ENCODE measurements at regions not wholly inside any gene's neighbourhood (a gene's known extent, or its start where the extent isn't known, plus 50 kb on each side); places are given as distances from the start of the nearest gene placed in this dataset.

- DNase-seq: no peak
These were observed 308.7 kb upstream of the PLXNA2 start for GRCh38 chr1:208552928-208553327.

DNA sequence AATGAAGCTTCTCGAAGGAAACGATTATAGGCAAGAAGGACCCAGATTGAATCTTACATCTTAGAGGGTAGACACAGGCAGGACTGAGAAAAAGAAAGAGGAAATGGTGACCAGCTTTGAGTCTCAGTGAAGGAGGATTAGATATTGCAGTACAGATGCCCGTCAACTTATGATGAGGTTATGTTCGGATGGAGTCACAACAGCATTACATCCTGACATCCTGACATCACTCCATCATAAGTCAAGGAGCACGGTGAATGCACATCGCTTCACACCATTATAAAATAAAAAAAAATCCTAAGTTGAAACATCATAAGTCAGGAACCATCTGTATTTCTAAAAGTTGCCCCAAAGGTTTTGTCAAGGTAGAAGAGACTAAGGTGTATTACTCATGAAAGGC is 312.3 kb upstream of the PLXNA2 start:
- no peak for DNase-seq

GRCh38 chr1:208557046-208557722 is 313.0 kb upstream of the PLXNA2 start:
- no peak for DNase-seq

GRCh38 chr1:208557723-208558094 is 313.5 kb upstream of the PLXNA2 start:
- DNase-seq: no peak

DNA sequence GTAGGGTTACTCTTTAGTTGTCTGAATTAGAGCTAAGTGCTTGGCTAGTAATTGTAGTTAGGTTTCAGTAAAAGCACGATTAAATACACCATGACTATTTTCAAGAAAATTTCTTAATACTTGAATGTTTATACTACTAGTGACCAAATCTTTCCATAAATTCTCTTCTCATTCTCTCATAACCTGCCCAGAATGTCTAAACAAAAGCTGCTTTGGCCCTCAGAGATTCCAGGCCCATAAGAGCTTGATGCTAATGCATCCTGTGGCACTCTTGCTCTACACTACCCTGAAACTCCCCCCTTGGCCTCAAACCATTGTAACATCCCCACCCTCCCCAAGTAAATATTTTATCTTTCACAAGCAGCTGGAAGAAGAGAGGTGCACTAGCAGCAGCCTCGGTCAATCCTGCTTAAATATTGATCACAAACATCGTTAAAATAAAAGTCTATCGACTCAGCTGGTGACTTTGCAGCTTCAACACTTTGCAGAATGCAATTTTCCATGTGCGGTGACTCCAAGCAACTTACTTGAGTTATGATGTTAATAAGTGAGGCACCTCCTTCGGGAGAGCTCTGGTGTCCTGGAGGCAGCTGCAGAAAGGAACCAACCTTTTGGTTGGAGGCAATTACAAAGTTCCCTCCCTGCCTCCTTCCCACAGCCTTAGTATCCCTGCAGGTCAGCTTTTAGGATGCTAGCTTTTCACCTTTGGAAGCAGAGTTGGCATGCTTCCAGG is 315.6 kb upstream of the PLXNA2 start:
- no peak for DNase-seq

DNA sequence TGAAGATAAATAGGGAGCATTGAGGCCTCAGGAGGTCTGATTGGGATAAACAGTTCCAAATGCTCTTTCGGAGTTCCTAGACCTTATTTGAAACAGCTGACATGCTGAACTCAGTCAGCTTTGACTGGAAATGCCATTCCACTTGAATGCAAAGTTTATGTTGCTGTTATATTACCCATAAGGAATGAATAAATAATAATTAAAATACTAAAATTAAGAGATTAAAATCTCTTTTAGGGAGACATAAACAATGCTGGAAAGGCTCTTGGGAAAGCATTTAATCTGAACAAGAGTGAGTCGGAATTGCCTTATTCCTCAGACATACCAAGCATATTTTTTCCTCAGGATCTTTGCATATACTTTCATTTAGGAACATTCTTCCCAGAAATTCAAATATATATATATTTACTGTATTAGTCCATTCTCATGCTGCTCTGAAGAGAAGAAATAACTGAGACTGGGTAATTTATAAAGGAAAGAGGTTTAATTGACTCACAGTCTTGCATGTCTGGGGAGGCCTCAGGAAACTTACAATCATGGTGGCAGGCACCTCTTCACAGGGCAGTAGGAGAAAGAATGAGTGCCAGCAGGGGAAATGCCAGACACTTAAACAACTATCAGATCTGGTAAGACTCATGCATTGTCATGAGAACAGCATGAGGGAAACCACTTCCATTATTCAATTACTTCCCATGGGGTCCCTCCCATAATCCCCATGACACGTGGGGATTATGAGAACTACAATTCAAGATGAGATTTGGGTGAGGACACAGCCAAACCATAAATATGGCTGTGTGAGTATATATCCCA is 318.2 kb upstream of the PLXNA2 start:
- no peak for DNase-seq

DNA sequence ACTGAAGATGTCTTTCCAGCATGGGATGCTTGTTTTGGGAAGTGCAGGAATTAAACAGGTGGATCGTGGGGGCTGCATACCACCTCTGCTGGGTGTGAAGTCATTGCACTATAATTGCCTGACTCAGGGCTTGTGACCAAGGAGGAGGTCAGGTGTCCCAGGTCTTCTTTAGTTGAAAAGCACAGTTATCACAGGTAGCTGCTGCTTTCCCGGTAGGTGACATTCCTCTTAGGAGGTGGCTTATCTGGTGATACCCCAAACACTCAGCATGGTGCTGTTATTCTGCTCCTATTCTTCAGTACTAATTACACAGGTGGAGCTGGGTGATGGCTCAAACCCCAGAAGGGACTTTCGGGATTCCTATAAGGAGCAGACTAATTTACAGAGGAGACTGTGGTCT is 320.3 kb upstream of the PLXNA2 start:
- no peak for DNase-seq

- DNase-seq: no peak
These were observed 321.7 kb upstream of the PLXNA2 start for GRCh38 chr1:208565756-208566440.

GRCh38 chr1:208569181-208569580 is 325.0 kb upstream of the PLXNA2 start:
- no peak for DNase-seq

DNA sequence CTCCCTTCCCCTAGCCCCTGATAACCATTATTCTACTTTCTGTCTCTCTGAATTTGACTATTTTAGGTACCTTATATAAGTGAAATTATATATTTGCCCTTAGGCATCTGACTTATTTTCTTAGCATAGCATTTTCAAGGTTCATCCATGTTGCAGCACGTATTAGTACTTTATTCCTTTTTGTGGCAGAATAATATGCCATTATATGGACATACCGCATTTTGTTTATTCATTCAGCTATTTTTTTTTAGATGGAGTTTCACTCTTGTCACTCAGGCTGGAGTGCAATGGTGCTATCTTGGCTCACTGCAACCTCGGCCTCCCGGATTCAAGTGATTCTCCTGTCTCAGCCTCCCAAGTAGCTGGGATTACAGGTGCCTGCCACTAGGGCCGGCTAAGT is 326.2 kb upstream of the PLXNA2 start:
- no peak for DNase-seq

- no peak for DNase-seq
These were observed 332.2 kb upstream of the PLXNA2 start for GRCh38 chr1:208576425-208576824.

GRCh38 chr1:208577381-208577905 is 333.3 kb upstream of the PLXNA2 start:
- DNase-seq: no peak

GRCh38 chr1:208581209-208581608 is 337.0 kb upstream of the PLXNA2 start:
- DNase-seq: no peak

GRCh38 chr1:208581667-208582066 is 337.5 kb upstream of the PLXNA2 start:
- no peak for DNase-seq

GRCh38 chr1:208584167-208584755 is 340.1 kb upstream of the PLXNA2 start:
- DNase-seq: no peak

- no peak for DNase-seq
These were observed 342.9 kb upstream of the PLXNA2 start for GRCh38 chr1:208587110-208587509.

DNA sequence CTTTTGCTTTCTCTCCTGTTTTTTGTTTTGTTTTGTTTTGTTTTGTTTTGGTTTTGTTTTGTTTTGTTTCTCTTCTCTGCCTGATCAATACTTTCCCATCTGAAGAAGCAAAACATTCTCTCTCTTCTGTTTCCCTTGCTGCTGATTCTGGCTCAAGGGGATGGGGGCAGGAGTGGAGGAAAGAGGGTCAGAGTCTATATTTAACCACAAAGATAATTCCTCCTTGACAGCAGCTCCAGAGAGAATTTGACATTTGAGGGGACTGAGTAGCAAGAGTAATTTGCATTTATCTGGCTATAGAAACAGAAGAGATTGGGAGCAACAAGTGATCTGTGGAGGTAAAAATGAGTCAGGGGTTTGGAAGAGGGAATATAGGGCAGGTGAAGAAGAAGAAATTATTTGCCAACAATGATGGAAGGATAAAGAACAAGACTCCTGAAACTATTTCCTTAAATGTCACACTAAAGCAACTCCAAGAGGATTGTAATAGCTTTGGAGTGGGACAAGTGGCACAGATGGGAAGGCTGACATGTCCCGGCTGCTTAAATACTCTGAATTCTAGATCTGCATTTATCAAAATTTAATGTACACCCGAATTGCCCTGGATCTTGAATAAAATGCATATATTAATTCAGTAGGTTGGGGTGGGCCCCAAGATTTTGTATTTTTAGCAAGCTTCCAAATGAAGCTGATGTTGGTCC is 349.3 kb upstream of the PLXNA2 start:
- no peak for DNase-seq

GRCh38 chr1:208595236-208595635 is 351.1 kb upstream of the PLXNA2 start:
- DNase-seq: no peak

- DNase-seq: no peak
These were observed 351.6 kb upstream of the PLXNA2 start for GRCh38 chr1:208595745-208596144.

GRCh38 chr1:208597571-208597970 is 353.4 kb upstream of the PLXNA2 start:
- no peak for DNase-seq

DNA sequence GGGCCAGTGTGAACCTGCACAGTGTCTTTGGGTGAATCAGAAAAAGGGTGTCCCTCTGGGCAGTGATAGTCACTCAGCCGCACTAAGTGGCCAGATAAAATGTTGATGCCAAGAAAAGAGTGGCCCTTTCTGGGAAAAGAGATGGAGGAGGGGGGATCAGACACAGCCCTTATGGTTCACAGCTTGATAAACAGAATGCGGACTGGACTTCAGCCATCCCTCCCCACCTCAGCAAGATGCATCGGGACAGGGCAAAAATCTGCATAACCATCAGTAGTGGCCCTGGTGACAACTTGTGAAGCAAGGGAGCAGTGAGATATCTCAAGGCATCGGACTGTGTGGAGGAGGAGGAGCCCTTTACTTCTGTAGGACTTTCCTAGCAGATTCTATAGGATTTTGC is 353.8 kb upstream of the PLXNA2 start:
- no peak for DNase-seq

- DNase-seq: no peak
These were observed 354.9 kb upstream of the PLXNA2 start for GRCh38 chr1:208599063-208599462.
